SHP77 treated with DMSO at 0.1 percent for 48 hours (cell line): ENCODE measurements at regions not wholly inside any gene's neighbourhood (a gene's known extent, or its start where the extent isn't known, plus 50 kb on each side); places are given as distances from the start of the nearest gene placed in this dataset.
"Not testable (repeated sequence)": the region's sequence is repeated elsewhere in the genome, so short reads cannot be mapped to it uniquely, and the experiment has no call there.

Experiments
- DNase-seq: peaks from one replicate; lab custom pipeline; 2025; lab: John Stamatoyannopoulos, UW

- no peak for DNase-seq
Measured at GRCh38 chr3:10627884-10628572, 122.6 kb upstream of the ATP2B2 start.

DNA sequence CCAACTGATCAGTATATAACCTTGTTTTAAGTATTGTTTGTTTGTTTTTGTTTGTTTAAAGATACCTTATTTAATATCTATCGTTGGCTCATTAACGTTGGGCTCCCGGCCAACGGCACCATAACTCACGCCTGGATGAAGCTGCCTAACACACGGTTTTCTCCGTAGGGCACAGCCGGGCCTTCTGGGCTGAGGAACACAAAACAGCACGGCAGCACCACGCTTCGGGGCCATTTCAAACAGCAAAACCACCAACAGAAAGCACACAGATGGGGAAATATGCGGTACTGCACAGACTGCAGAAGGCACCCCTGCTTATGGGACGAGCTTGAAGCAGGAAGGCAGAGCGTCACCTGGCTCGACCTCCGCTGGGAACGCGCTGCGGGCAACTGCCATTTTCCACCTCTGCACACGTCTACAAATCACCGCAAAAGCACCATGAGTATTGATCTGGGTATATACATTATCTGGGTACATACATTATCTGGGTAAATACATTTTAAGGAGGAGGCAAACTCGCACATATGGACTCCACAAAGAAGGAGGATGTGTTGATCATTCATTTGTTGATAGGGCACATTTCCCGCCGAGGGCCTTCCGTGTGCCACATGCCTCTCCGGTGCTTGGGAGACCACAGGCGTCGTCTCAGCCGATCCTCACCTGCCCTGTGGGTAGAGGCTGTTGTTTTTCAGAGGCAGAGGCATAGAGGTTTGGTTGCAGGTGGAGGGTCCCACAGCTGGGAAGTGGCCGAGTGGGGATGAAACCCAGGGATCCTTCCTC is 123.7 kb upstream of the ATP2B2 start:
- no peak for DNase-seq

- no peak for DNase-seq
Measured at GRCh38 chr3:10629671-10630040, 124.3 kb upstream of the ATP2B2 start.

DNA sequence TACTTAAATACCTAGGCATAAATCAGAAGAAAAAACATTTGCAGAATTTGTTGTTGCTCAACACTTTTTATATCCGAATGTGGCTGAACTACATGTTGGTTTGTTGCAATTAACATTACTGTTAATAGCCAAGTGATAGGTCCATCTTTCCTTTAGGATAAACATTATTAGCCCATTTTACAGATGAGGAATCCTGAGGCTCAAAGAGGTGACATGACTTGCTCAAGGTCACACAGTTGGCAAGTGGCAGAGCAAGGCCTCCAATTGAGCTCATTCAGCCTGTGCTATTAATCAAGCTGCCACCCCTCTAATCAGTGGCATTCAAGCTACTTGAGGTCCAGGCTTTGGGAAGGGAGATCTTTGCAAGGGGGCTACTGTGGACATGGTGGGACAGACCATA is 125.8 kb upstream of the ATP2B2 start:
- DNase-seq = no peak

DNA sequence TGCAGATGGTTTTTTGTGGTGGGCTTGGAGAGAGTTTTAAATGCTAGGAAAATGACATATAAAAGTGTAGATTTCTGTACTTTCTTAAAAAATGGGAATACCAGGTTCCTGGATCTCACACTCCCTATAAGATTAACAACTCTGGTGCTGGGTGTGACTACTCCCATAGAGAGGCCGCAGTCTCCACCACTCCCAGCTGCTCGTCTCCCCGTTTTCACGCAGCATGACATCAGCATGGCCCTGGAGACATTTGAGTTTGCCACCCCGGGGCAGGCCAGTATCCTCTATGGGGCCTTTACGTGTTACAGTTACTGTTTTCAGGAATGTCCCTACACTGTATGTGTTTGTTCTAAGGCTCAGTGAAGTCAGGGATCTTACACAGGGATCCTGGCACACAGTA is 126.7 kb upstream of the ATP2B2 start:
- DNase-seq = no peak

GRCh38 chr3:10632741-10633140 is 127.4 kb upstream of the ATP2B2 start:
- no peak for DNase-seq

- no peak for DNase-seq
Measured at GRCh38 chr3:10635446-10636076, 130.2 kb upstream of the ATP2B2 start.

- no peak for DNase-seq
Measured at GRCh38 chr3:10637342-10637741, 132.0 kb upstream of the ATP2B2 start.

GRCh38 chr3:10638466-10638865 is 133.1 kb upstream of the ATP2B2 start:
- DNase-seq = no peak

- no peak for DNase-seq
Measured at GRCh38 chr3:10641760-10642159, 136.4 kb upstream of the ATP2B2 start.

GRCh38 chr3:10644189-10644588 is 138.8 kb upstream of the ATP2B2 start:
- no peak for DNase-seq

- no peak for DNase-seq
Measured at GRCh38 chr3:10645800-10646199, 140.4 kb upstream of the ATP2B2 start.

GRCh38 chr3:10646531-10647335 is 141.3 kb upstream of the ATP2B2 start:
- DNase-seq = no peak

- DNase-seq = no peak
Measured at GRCh38 chr3:10647376-10647775, 142.0 kb upstream of the ATP2B2 start.

- no peak for DNase-seq
Measured at GRCh38 chr3:10648181-10648580, 142.8 kb upstream of the ATP2B2 start.

GRCh38 chr3:10649463-10649862 is 144.1 kb upstream of the ATP2B2 start:
- DNase-seq = not testable (repeated sequence)

DNA sequence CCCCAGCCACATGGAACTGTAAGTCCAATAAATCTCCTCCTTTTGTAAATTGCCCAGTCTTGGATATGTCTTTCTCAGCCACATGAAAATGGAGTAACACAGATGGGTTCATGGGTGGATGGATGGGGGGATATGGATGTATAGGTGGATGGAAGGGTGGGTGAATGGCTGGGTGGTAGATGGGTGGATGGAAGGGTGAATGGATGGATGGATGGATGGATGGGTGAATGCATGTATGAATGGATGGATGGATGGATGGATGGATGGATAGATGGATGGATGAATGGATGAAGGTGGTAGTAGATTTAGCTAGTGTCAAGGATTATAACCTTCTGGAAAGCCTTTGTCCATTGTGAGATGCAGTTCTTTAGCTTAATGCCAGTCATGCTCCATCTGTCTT is 146.1 kb upstream of the ATP2B2 start:
- DNase-seq = no peak

DNA sequence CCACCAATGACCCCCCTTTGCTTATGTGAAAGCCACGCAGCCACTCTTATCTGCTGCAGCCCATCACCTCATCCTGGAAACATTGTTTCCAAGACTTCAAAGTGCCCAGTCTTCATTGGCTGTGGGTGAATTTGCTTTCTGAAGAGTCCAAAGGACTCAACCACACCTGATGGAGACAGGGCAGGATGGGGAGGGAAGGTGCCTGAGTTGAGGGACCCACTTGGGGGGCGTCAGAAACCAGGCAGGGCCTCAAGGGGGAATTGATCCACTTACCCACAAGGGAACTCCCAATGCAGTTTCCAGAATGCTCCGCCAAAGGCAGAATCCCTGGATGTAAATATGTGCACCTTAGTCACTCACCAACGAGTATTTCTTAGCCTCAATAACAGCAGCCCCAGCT is 147.9 kb upstream of the ATP2B2 start:
- DNase-seq = no peak

DNA sequence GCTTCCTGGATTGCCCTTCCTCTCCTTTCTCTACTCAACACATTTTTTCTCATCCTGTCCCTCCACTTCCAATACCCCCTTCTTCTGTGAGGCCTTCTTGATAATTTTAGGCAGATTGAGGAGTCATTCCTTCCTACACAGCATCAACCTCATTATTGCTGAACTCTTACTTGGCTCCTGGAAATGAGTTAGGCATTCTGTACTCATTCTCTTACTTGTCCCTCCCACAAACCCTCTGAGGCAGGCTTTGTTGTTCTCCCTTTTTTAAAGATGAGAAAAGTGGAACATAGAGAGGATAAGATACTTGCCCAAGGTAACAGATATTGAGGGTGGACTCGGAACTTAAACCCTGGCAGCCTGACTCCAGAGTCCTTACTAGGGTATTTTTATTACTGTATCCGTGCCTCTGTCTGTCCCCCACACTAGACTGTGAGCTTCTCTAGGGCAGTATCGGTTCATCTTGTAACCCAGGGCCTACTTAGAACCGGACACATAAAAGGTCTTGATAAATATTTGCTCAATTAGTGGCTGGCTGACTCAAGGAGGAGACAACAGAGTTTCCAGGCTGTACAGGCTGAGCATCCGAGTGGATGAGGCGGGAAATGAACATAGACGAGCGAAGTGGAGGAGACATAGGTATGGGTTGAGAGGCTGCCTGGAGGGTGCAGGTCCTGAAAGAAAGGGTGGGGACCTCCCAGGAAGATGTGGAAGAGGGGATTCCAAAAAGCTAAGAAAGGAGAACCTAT is 148.7 kb upstream of the ATP2B2 start:
- no peak for DNase-seq

GRCh38 chr3:10655105-10655504 is 149.7 kb upstream of the ATP2B2 start:
- no peak for DNase-seq

GRCh38 chr3:10657339-10657738 is 152.0 kb upstream of the ATP2B2 start:
- DNase-seq = not testable (repeated sequence)

DNA sequence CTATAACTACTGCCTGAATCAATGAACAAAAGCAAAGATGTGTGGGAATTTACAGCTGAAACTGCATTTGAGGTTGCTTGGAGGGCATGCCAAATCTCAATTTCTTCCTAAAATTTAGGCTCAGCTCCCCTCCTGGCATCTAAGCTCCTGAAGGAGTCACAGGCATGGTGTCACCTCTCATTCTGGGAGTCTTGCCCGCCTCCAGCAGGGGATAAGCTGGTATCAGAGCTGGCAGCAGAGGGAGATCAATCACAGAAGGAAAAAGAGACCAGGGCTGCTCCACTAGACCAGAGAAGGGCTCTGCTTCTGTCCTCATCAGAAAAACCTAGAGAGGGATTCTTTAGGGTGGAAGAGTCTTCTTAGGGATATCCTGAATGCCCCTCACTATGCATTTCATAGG is 150.4 kb upstream of the SLC6A11 start:
- no peak for DNase-seq
